Ovary (tissue), 3 donors: ENCODE measurements at regions not wholly inside any gene's neighbourhood (a gene's known extent, or its start where the extent isn't known, plus 50 kb on each side); places are given as distances from the start of the nearest gene placed in this dataset.

Experiments
- POLR2A ChIP-seq: fragments of 450-650 bp; IDR thresholded peaks from one replicate; pipeline ENCODE4 v1.6.1; 2017; ENCODE audit warnings: antibody characterized with exemption, mild to moderate bottlenecking, moderate library complexity
- TF ChIP-seq, protein P1 (sequence below), 3 donors: fragments of 450-650 bp in 2 of 3; fragments of 200-600 bp in 1 of 3; IDR thresholded peaks; one replicate each; pipeline versions ENCODE4 v1.5.1 to v1.8.0; 2016 to 2022; ENCODE audit warnings: antibody characterized with exemption in 3 of 3, mild to moderate bottlenecking in 1 of 3
- donor health status: DM: no; HTN: no; CAD: no.

GRCh38 chrX:69216446-69216845 is 51.2 kb upstream of the PJA1 start:
- TF ChIP-seq, protein P1, sequence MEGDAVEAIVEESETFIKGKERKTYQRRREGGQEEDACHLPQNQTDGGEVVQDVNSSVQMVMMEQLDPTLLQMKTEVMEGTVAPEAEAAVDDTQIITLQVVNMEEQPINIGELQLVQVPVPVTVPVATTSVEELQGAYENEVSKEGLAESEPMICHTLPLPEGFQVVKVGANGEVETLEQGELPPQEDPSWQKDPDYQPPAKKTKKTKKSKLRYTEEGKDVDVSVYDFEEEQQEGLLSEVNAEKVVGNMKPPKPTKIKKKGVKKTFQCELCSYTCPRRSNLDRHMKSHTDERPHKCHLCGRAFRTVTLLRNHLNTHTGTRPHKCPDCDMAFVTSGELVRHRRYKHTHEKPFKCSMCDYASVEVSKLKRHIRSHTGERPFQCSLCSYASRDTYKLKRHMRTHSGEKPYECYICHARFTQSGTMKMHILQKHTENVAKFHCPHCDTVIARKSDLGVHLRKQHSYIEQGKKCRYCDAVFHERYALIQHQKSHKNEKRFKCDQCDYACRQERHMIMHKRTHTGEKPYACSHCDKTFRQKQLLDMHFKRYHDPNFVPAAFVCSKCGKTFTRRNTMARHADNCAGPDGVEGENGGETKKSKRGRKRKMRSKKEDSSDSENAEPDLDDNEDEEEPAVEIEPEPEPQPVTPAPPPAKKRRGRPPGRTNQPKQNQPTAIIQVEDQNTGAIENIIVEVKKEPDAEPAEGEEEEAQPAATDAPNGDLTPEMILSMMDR (IDR thresholded peaks at IDR 0.05): no peak
- no peak for TF ChIP-seq POLR2A
